Pancreas (tissue), 10 donors: ENCODE measurements at regions not wholly inside any gene's neighbourhood (a gene's known extent, or its start where the extent isn't known, plus 50 kb on each side); places are given as distances from the start of the nearest gene placed in this dataset.

Experiments used
- ATAC-seq, 4 donors: fragments of 200-7000 bp; cut with Tn5 transposase; one replicate each; pipeline versions ENCODE4 v1.8.0 to v1.9.1; 2020; ENCODE audit warnings: mild to moderate bottlenecking in 4 of 4, moderate library complexity in 4 of 4
- DNase-seq, 6 donors: peaks; one replicate each; pipeline ENCODE4 v3.0.0-alpha.2; 2020
- FAIRE-seq: peaks from 2 replicates; lab custom pipeline; 2012; peaks lifted over from hg19 to GRCh38; lab: Jason Lieb, UNC
- H3K27ac ChIP-seq, 4 donors: fragments of 200-600 bp; sonication (generic); 1 replicate in 3 of 4; 2 replicates in 1 of 4; pipeline versions ENCODE4 v1.5.0 to v1.8.0; 2020
- H3K27me3 ChIP-seq, 4 donors: fragments of 200-600 bp; one replicate each; pipeline ENCODE4 v1.8.0; 2021
- H3K36me3 ChIP-seq, 3 donors: fragments of 200-600 bp; sonication (generic) in 1 of 3; one replicate each; pipeline versions ENCODE4 v1.5.0 to v1.8.0; 2020 to 2021
- H3K4me1 ChIP-seq, 3 donors: fragments of 200-600 bp; one replicate each; pipeline ENCODE4 v1.8.0; 2021
- H3K4me3 ChIP-seq, 4 donors: fragments of 200-600 bp; sonication (generic) in 2 of 4; one replicate each; pipeline versions ENCODE4 v1.5.0 to v1.8.0; 2020 to 2021
- H3K9me3 ChIP-seq, 4 donors: fragments of 200-600 bp; one replicate each; pipeline ENCODE4 v1.8.0; 2021
- CTCF ChIP-seq, 4 donors: fragments of 200-600 bp; sonication (generic) in 3 of 4; IDR thresholded peaks; one replicate each; pipeline versions ENCODE4 v1.5.0 to v1.8.0; 2021; ENCODE audit warnings: antibody characterized with exemption in 4 of 4
- WGBS, 2 donors: extraction: QIAGEN DNeasy Blood & Tissue Kit; methylation state at CpG; one replicate each; pipeline ENCODE4 v1.1.7; 2013; 5-methylcytosine and 5-hydroxymethylcytosine counted together
- intact Hi-C, 3 donors: fragments of 100-400 bp; cut with DNase I; formaldehyde crosslinking; loops; one replicate each; pipeline versions ENCODE4 v1.11.1 to v1.14.2; 2022
- donor health status: healthy with polysubstance abuse.
- donor health status: DM: no; HTN: no; CAD: no; lungs with moderate emphysema.
- donor health status: DM: no; HTN: no; CAD: no.
- donor health status: control.
- donor health status: control.
- donor health status: Bipolar disorder and iron deficiency.
- donor health status: DM: yes; HTN: yes; CAD: no.
- donor health status: DM: no; HTN: no; CAD: no.
- donor health status: DM: no; HTN: no; CAD: no.
- donor health status: DM: yes; HTN: yes; CAD: no.

- no peaks in the 10 kb centered on the region for H3K4me1 ChIP-seq
- no peaks in the 10 kb centered on the region for H3K9me3 ChIP-seq
- no peak for DNase-seq
- no peak for TF ChIP-seq CTCF (IDR thresholded peaks at IDR 0.05)
- no peak overlapping the region for H3K4me3 ChIP-seq
- H3K36me3 ChIP-seq, result no peaks in the 10 kb centered on the region
- peaks cover 0 to 4% (median 0%) of the 10 kb centered on the region in 4 donors for H3K27me3 ChIP-seq
- no peak for ATAC-seq
- no peak for FAIRE-seq
- 44 to 62% methylated on average over 3 of the region's 3 CpGs for WGBS, 2 donors
- H3K27ac ChIP-seq, result no peak overlapping the region
- intact Hi-C loops, result no loop called here
These were observed 509.7 kb downstream of the SMARCA1 start for GRCh38 chrX:129013574-129013973.

- Histone ChIP-seq H3K9me3 (no peaks in the 10 kb centered on the region), H3K36me3 (no peaks in the 10 kb centered on the region), H3K4me1 (no peaks in the 10 kb centered on the region), H3K27me3 (no peaks in the 10 kb centered on the region), H3K4me3 (no peak overlapping the region), H3K27ac (no peak overlapping the region)
- ATAC-seq (no peak), DNase-seq (no peak), FAIRE-seq (no peak)
- no peak for TF ChIP-seq CTCF (IDR thresholded peaks at IDR 0.05)
- intact Hi-C loops, result no loop called here
- 38 to 39% methylated on average over 3 of the region's 3 CpGs for WGBS, 2 donors
These were observed 515.7 kb downstream of the SMARCA1 start for GRCh38 chrX:129007631-129008030.

- no peak overlapping the region for H3K27ac ChIP-seq
- H3K36me3 ChIP-seq, result no peaks in the 10 kb centered on the region
- H3K4me3 ChIP-seq, result no peak overlapping the region
- H3K27me3 ChIP-seq, result no peaks in the 10 kb centered on the region
- no peak for ATAC-seq
- no peak for DNase-seq
- no peak for TF ChIP-seq CTCF (IDR thresholded peaks at IDR 0.05)
- intact Hi-C loops, result no loop called here
- FAIRE-seq, result no peak
- 47 to 55% methylated on average over 5 of the region's 5 CpGs for WGBS, 2 donors
- H3K9me3 ChIP-seq, result no peaks in the 10 kb centered on the region
- no peaks in the 10 kb centered on the region for H3K4me1 ChIP-seq
These were observed 516.8 kb downstream of the SMARCA1 start for GRCh38 chrX:129006491-129006890.

- no peak for ATAC-seq
These were observed 522.5 kb downstream of the SMARCA1 start for GRCh38 chrX:129000797-129001196.

GRCh38 chrX:129000018-129000417, 523.3 kb downstream of the SMARCA1 start:
- 10% methylated on average over 3 of the region's 3 CpGs for WGBS, 2 donors
- no peak for TF ChIP-seq CTCF (IDR thresholded peaks at IDR 0.05)
- H3K36me3 ChIP-seq, result no peaks in the 10 kb centered on the region
- no peaks in the 10 kb centered on the region for H3K4me1 ChIP-seq
- intact Hi-C loops, result no loop called here
- ATAC-seq, result no peak
- H3K27me3 ChIP-seq, result no peaks in the 10 kb centered on the region
- no peak for FAIRE-seq
- H3K27ac ChIP-seq, result no peak overlapping the region
- DNase-seq, result no peak
- no peak overlapping the region for H3K4me3 ChIP-seq
- no peaks in the 10 kb centered on the region for H3K9me3 ChIP-seq

More at GRCh38 chrX:129000797-129001196, 522.5 kb downstream of the SMARCA1 start:
- Histone ChIP-seq H3K4me1 (no peaks in the 10 kb centered on the region), H3K36me3 (no peaks in the 10 kb centered on the region), H3K27ac (no peak overlapping the region), H3K9me3 (no peaks in the 10 kb centered on the region), H3K27me3 (no peaks in the 10 kb centered on the region), H3K4me3 (no peak overlapping the region)
- FAIRE-seq, result no peak
- no peak for DNase-seq
- WGBS, 2 donors, result 35 to 37% methylated on average over 1 of the region's 1 CpG
- no peak for TF ChIP-seq CTCF (IDR thresholded peaks at IDR 0.05)
- intact Hi-C loops, result no loop called here
